GM21447 (cell line): ENCODE measurements at regions not wholly inside any gene's neighbourhood (a gene's known extent, or its start where the extent isn't known, plus 50 kb on each side); places are given as distances from the start of the nearest gene placed in this dataset.
"Not testable (repeated sequence)": the region's sequence is repeated elsewhere in the genome, so short reads cannot be mapped to it uniquely, and the experiment has no call there.

ENCODE experiments used
- ATAC-seq: cut with Tn5 transposase; IDR thresholded peaks from one replicate; pipeline ENCODE4 v1.9.1; 2021; ENCODE audit not compliant: unreplicated experiment

- ATAC-seq, result no peak
Measured at GRCh38 chr18:79579807-79580497, 99.7 kb upstream of the CTDP1 start.

GRCh38 chr18:79580498-79581171 is 99.0 kb upstream of the CTDP1 start:
- no peak for ATAC-seq

- ATAC-seq, result no peak
Measured at GRCh38 chr18:79581406-79581805, 98.2 kb upstream of the CTDP1 start.

GRCh38 chr18:79581911-79582310 is 97.7 kb upstream of the CTDP1 start:
- ATAC-seq, result no peak

- ATAC-seq, result no peak
Measured at GRCh38 chr18:79582978-79583377, 96.6 kb upstream of the CTDP1 start.

GRCh38 chr18:79583426-79583825 is 96.2 kb upstream of the CTDP1 start:
- ATAC-seq, result no peak

GRCh38 chr18:79583984-79584401 is 95.6 kb upstream of the CTDP1 start:
- ATAC-seq, result no peak

- no peak for ATAC-seq
Measured at GRCh38 chr18:79584491-79585394, 94.9 kb upstream of the CTDP1 start.

GRCh38 chr18:79585395-79586370 is 93.9 kb upstream of the CTDP1 start:
- no peak for ATAC-seq

- no peak for ATAC-seq
Measured at GRCh38 chr18:79586436-79587225, 93.0 kb upstream of the CTDP1 start.

- ATAC-seq, result no peak
Measured at GRCh38 chr18:79587226-79587741, 92.3 kb upstream of the CTDP1 start.

- ATAC-seq, result no peak
Measured at GRCh38 chr18:79587779-79588635, 91.6 kb upstream of the CTDP1 start.

- ATAC-seq, result no peak
Measured at GRCh38 chr18:79588636-79589481, 90.7 kb upstream of the CTDP1 start.

- ATAC-seq, result no peak
Measured at GRCh38 chr18:79589601-79590091, 90.0 kb upstream of the CTDP1 start.

- ATAC-seq, result no peak
Measured at GRCh38 chr18:79590191-79591031, 89.2 kb upstream of the CTDP1 start.

- ATAC-seq, result no peak
Measured at GRCh38 chr18:79591032-79591308, 88.6 kb upstream of the CTDP1 start.

GRCh38 chr18:79592684-79593083 is 86.9 kb upstream of the CTDP1 start:
- not testable (repeated sequence) for ATAC-seq
